OCI-M1 (cell line): ENCODE measurements at regions not wholly inside any gene's neighbourhood (a gene's known extent, or its start where the extent isn't known, plus 50 kb on each side); places are given as distances from the start of the nearest gene placed in this dataset.

Source experiments
- DNase-seq: peaks from one replicate; lab custom pipeline; 2025; lab: John Stamatoyannopoulos, UW

GRCh38 chrX:147838465-147839131, 73.1 kb upstream of the FMR1 start:
- DNase-seq = peak; percentile 54

GRCh38 chrX:147846676-147847075, 65.0 kb upstream of the FMR1 start:
- DNase-seq = no peak

- DNase-seq = no peak
These were observed 63.7 kb upstream of the FMR1 start for GRCh38 chrX:147847999-147848398.

GRCh38 chrX:147848543-147849443, 62.9 kb upstream of the FMR1 start:
- DNase-seq = peak; percentile 35

- DNase-seq = peak; percentile 59
These were observed 60.8 kb upstream of the FMR1 start for GRCh38 chrX:147850875-147851274.

- DNase-seq = peak; percentile 1
These were observed 58.0 kb upstream of the FMR1 start for GRCh38 chrX:147853701-147854100.

GRCh38 chrX:147859666-147860065, 52.1 kb upstream of the FMR1 start:
- no peak for DNase-seq
